ENCODE measurements at regions not wholly inside any gene's neighbourhood (a gene's known extent, or its start where the extent isn't known, plus 50 kb on each side); places are given as distances from the start of the nearest gene placed in this dataset.
"Not testable (repeated sequence)": the region's sequence is repeated elsewhere in the genome, so short reads cannot be mapped to it uniquely, and the experiment has no call there.

- not testable (repeated sequence) for DNase-seq
Observed at GRCh38 chr4:3964572-3965278, 198.5 kb downstream of the ADRA2C start.

GRCh38 chr4:3967204-3967603 is 201.0 kb downstream of the ADRA2C start:
- not testable (repeated sequence) for DNase-seq

GRCh38 chr4:3972626-3973025 is 206.4 kb downstream of the ADRA2C start:
- not testable (repeated sequence) for DNase-seq

GRCh38 chr4:3973581-3974200 is 207.5 kb downstream of the ADRA2C start:
- DNase-seq = peak in 2 of 3 experiments; percentile 13 to 36

- peak in 2 of 3 experiments; percentile 53 to 89 for DNase-seq
Observed at GRCh38 chr4:3983518-3984125, 217.4 kb downstream of the ADRA2C start.

GRCh38 chr4:3984796-3985195 is 218.6 kb downstream of the ADRA2C start:
- DNase-seq = not testable (repeated sequence)

- DNase-seq = not testable (repeated sequence)
Observed at GRCh38 chr4:3986412-3986811, 220.2 kb downstream of the ADRA2C start.

- DNase-seq = not testable (repeated sequence)
Observed at GRCh38 chr4:3997386-3997785, 229.3 kb downstream of the OTOP1 start.

- not testable (repeated sequence) for DNase-seq
Observed at GRCh38 chr4:4004036-4004435, 222.7 kb downstream of the OTOP1 start.

GRCh38 chr4:4004702-4005101 is 222.0 kb downstream of the OTOP1 start:
- not testable (repeated sequence) for DNase-seq

GRCh38 chr4:4006356-4006755 is 220.4 kb downstream of the OTOP1 start:
- not testable (repeated sequence) for DNase-seq

- not testable (repeated sequence) for DNase-seq
Observed at GRCh38 chr4:4019071-4019470, 207.7 kb downstream of the OTOP1 start.

GRCh38 chr4:4021161-4021560 is 205.6 kb downstream of the OTOP1 start:
- DNase-seq = not testable (repeated sequence)

- not testable (repeated sequence) for DNase-seq
Observed at GRCh38 chr4:4026708-4027107, 200.0 kb downstream of the OTOP1 start.

GRCh38 chr4:4028752-4029151 is 198.0 kb downstream of the OTOP1 start:
- not testable (repeated sequence) for DNase-seq

GRCh38 chr4:4030509-4030908 is 196.2 kb downstream of the OTOP1 start:
- DNase-seq = not testable (repeated sequence)

GRCh38 chr4:4031446-4032135 is 195.1 kb downstream of the OTOP1 start:
- not testable (repeated sequence) for DNase-seq

GRCh38 chr4:4032364-4032763 is 194.4 kb downstream of the OTOP1 start:
- DNase-seq = not testable (repeated sequence)

- DNase-seq = peak in 1 of 3 experiments; percentile 39
Observed at GRCh38 chr4:4032801-4033605, 193.7 kb downstream of the OTOP1 start.

- not testable (repeated sequence) for DNase-seq
Observed at GRCh38 chr4:4037399-4038138, 189.2 kb downstream of the OTOP1 start.

GRCh38 chr4:4045823-4046222 is 180.9 kb downstream of the OTOP1 start:
- not testable (repeated sequence) for DNase-seq

- DNase-seq = not testable (repeated sequence)
Observed at GRCh38 chr4:4046686-4047085, 180.0 kb downstream of the OTOP1 start.
